Middle frontal gyrus (tissue), 1 donor: ENCODE measurements at regions not wholly inside any gene's neighbourhood (a gene's known extent, or its start where the extent isn't known, plus 50 kb on each side); places are given as distances from the start of the nearest gene placed in this dataset.

Experiments used
- DNase-seq: peaks from one replicate; pipeline ENCODE4 v3.0.0-alpha.2; 2015; ENCODE audit warnings: low spot score; ENCODE audit errors: extremely low spot score

GRCh38 chr11:130772266-130773227 lies 143.7 kb downstream of the SNX19 start:
- DNase-seq: no peak

- no peak for DNase-seq
Measured at GRCh38 chr11:130773244-130773820, 142.9 kb downstream of the SNX19 start.

- DNase-seq: no peak
Measured at GRCh38 chr11:130774703-130775102, 141.6 kb downstream of the SNX19 start.

- no peak for DNase-seq
Measured at GRCh38 chr11:130775306-130776060, 140.8 kb downstream of the SNX19 start.

- DNase-seq: no peak
Measured at GRCh38 chr11:130776061-130776419, 140.2 kb downstream of the SNX19 start.

GRCh38 chr11:130778026-130778425 lies 138.3 kb downstream of the SNX19 start:
- no peak for DNase-seq

- no peak for DNase-seq
Measured at GRCh38 chr11:130778705-130779104, 137.6 kb downstream of the SNX19 start.

- no peak for DNase-seq
Measured at GRCh38 chr11:130779267-130779666, 137.0 kb downstream of the SNX19 start.

- no peak for DNase-seq
Measured at GRCh38 chr11:130779943-130780342, 136.3 kb downstream of the SNX19 start.

GRCh38 chr11:130780437-130780836 lies 135.8 kb downstream of the SNX19 start:
- DNase-seq: no peak

- DNase-seq: no peak
Measured at GRCh38 chr11:130781931-130782330, 134.3 kb downstream of the SNX19 start.

- DNase-seq: no peak
Measured at GRCh38 chr11:130782361-130783222, 133.7 kb downstream of the SNX19 start.

- DNase-seq: no peak
Measured at GRCh38 chr11:130783323-130783722, 133.0 kb downstream of the SNX19 start.

GRCh38 chr11:130785380-130786116 lies 130.7 kb downstream of the SNX19 start:
- no peak for DNase-seq

- no peak for DNase-seq
Measured at GRCh38 chr11:130786586-130786985, 129.7 kb downstream of the SNX19 start.

GRCh38 chr11:130787092-130787616 lies 129.1 kb downstream of the SNX19 start:
- no peak for DNase-seq

- DNase-seq: no peak
Measured at GRCh38 chr11:130787973-130788570, 128.2 kb downstream of the SNX19 start.

GRCh38 chr11:130789056-130789640 lies 127.1 kb downstream of the SNX19 start:
- DNase-seq: no peak

GRCh38 chr11:130790689-130791088 lies 125.6 kb downstream of the SNX19 start:
- DNase-seq: no peak
